Activated T-helper 1 cell treated with anti-CD3 and anti-CD28 coated beads, Interleukin-12 subunit alpha, Interleukin-12 subunit beta, Interleukin-2, Interleukin-4 antibody, amounts not matched to agents 30 ng/mL and 10 ng/mL and 1 ng/mL, durations not matched to agents 14 hours and 24 hours and 36 hours (primary cell): ENCODE measurements at regions not wholly inside any gene's neighbourhood (a gene's known extent, or its start where the extent isn't known, plus 50 kb on each side); places are given as distances from the start of the nearest gene placed in this dataset.

ENCODE experiments used
- DNase-seq: peaks from one replicate; pipeline ENCODE4 v3.0.0; 2021; ENCODE audit warnings: low spot score
- H3K27ac Mint-ChIP-seq: one replicate; pipeline ENCODE4 v1.8.0; 2021; ENCODE audit warnings: mild to moderate bottlenecking, mixed read lengths
- H3K27me3 Mint-ChIP-seq: one replicate; pipeline ENCODE4 v1.8.0; 2022; ENCODE audit warnings: mild to moderate bottlenecking, moderate library complexity, mixed read lengths; ENCODE audit not compliant: insufficient read depth
- H3K36me3 Mint-ChIP-seq: one replicate; pipeline ENCODE4 v1.8.0; 2021; ENCODE audit warnings: low read depth, mixed read lengths
- H3K4me1 Mint-ChIP-seq: one replicate; pipeline ENCODE4 v1.8.0; 2021; ENCODE audit warnings: low read depth, mixed read lengths
- H3K4me3 Mint-ChIP-seq: one replicate; pipeline ENCODE4 v1.8.0; 2021; ENCODE audit warnings: mild to moderate bottlenecking, moderate library complexity, mixed read lengths
- H3K9me3 Mint-ChIP-seq: one replicate; pipeline ENCODE4 v1.8.0; 2021; ENCODE audit warnings: mixed read lengths
- intact Hi-C: fragments of 100-400 bp; cut with micrococcal nuclease; formaldehyde crosslinking; loops from one replicate; pipeline ENCODE4 v1.15.1; 2024

- DNase-seq, result no peak
- no peak overlapping the region for H3K4me3 Mint-ChIP-seq
- intact Hi-C loops, result no loop called here
- H3K36me3 Mint-ChIP-seq, result no peaks in the 10 kb centered on the region
- no peaks in the 10 kb centered on the region for H3K9me3 Mint-ChIP-seq
- H3K4me1 Mint-ChIP-seq, result no peaks in the 10 kb centered on the region
- no peak overlapping the region for H3K27ac Mint-ChIP-seq
- H3K27me3 Mint-ChIP-seq, result no peaks in the 10 kb centered on the region
Measured at GRCh38 chr12:74292351-74293194, 245.1 kb upstream of the ATXN7L3B start.

DNA sequence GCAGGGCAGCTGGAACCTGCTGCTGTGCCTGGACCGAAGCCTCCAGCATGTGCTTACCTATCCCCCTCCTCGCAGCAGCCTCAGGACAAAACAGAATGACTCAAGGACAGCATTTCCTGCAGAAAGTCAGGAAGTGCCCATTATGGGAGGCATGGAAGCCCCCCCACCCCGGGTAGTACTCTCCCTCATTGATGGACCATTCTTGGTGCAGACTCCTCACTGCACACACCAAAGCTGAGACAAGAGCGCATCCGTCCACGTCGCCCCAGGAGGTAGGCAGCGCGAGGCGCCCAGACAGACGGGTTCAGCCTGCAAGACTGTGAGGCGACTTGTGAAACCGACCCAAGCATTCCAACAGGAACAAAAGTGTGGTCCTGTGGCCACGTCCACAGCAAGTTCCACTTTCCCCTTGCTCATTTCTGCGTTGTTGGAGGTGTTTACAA lies 243.9 kb upstream of the ATXN7L3B start:
- Mint-ChIP-seq H3K27ac (no peak overlapping the region), H3K36me3 (no peaks in the 10 kb centered on the region), H3K9me3 (no peaks in the 10 kb centered on the region), H3K4me1 (no peaks in the 10 kb centered on the region), H3K4me3 (no peak overlapping the region), H3K27me3 (no peaks in the 10 kb centered on the region)
- no peak for DNase-seq
- intact Hi-C loops, result no loop called here

DNA sequence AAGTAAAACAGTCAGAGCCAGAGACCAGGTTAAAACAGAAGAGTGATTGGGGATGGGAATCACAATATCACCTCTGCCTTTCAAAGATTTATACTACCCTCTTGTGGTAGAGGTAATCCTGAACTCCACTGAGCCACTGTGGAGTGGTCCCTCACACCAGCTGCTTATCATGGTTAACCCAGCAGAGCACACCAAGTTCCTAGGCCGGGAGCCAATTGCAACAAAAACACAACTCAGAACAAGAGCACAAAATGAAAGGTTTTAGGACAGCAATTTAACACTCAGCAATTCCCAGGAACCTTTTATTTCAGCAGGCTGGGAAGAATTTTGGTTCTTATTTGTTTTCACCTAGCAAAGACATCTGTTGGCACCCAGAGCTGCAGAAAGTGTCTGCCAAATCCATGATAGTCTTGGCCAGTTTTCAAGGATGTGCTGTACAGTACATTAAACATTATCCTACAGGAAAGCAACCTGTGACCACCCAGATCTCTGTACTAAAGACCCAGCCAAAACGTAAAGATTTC lies 220.5 kb upstream of the ATXN7L3B start:
- H3K4me3 Mint-ChIP-seq, result no peak overlapping the region
- no peaks in the 10 kb centered on the region for H3K36me3 Mint-ChIP-seq
- intact Hi-C loops, result no loop called here
- no peaks in the 10 kb centered on the region for H3K9me3 Mint-ChIP-seq
- H3K4me1 Mint-ChIP-seq, result no peaks in the 10 kb centered on the region
- no peak for DNase-seq
- H3K27me3 Mint-ChIP-seq, result no peaks in the 10 kb centered on the region
- H3K27ac Mint-ChIP-seq, result no peak overlapping the region

GRCh38 chr12:74317741-74318140 lies 219.9 kb upstream of the ATXN7L3B start:
- H3K36me3 Mint-ChIP-seq, result no peaks in the 10 kb centered on the region
- no peaks in the 10 kb centered on the region for H3K27me3 Mint-ChIP-seq
- H3K9me3 Mint-ChIP-seq, result no peaks in the 10 kb centered on the region
- no peak overlapping the region for H3K27ac Mint-ChIP-seq
- no peak overlapping the region for H3K4me3 Mint-ChIP-seq
- DNase-seq, result no peak
- intact Hi-C loops, result no loop called here
- no peaks in the 10 kb centered on the region for H3K4me1 Mint-ChIP-seq

DNA sequence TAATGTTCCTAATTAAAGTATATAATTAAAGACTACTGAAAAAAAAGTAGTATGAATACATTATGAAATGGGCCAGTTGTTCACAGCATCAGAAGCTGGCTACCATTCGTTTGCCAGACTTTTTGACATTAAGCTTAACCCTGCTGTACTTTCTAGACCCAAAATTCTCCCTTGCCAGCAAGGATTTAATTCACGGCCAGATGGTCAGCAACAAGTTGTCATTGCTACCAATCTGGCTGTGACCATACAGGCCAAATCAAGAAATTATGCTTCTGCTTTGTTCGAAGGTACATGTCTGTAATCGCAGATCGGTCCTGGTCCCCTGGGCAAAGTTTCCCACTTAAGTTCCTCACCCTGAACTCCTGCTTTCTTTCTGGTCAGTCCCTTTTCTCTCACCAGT lies 217.7 kb upstream of the ATXN7L3B start:
- no peaks in the 10 kb centered on the region for H3K27me3 Mint-ChIP-seq
- no peaks in the 10 kb centered on the region for H3K4me1 Mint-ChIP-seq
- H3K36me3 Mint-ChIP-seq, result no peaks in the 10 kb centered on the region
- no peak overlapping the region for H3K27ac Mint-ChIP-seq
- no peak for DNase-seq
- intact Hi-C loops, result no loop called here
- H3K4me3 Mint-ChIP-seq, result no peak overlapping the region
- no peaks in the 10 kb centered on the region for H3K9me3 Mint-ChIP-seq

DNA sequence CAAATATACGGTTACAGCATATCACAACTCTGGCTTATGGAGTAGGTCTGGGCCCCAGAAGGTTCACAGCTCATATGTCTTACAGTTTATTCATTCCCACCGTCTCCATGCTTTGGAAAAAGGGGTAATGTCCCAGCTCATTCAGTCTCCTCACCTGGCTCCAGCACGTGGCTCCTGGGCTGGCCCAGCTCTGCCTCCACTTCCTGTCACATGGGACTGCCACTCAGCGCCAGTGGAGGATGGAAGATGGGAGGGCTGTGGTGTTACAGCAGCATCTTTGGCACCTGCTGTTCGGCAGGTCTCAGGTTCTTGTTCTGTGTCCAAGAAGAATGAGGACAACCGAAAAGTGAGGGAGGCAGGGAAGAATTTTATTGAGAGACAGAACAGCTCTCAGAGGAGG lies 216.3 kb upstream of the ATXN7L3B start:
- Mint-ChIP-seq H3K36me3 (no peaks in the 10 kb centered on the region), H3K9me3 (no peaks in the 10 kb centered on the region), H3K4me3 (no peak overlapping the region), H3K27ac (no peak overlapping the region), H3K27me3 (no peaks in the 10 kb centered on the region), H3K4me1 (no peaks in the 10 kb centered on the region)
- intact Hi-C loops, result no loop called here
- no peak for DNase-seq

GRCh38 chr12:74322792-74323191 lies 214.8 kb upstream of the ATXN7L3B start:
- H3K4me1 Mint-ChIP-seq, result no peaks in the 10 kb centered on the region
- H3K36me3 Mint-ChIP-seq, result no peaks in the 10 kb centered on the region
- intact Hi-C loops, result no loop called here
- H3K27ac Mint-ChIP-seq, result no peak overlapping the region
- no peaks in the 10 kb centered on the region for H3K9me3 Mint-ChIP-seq
- H3K27me3 Mint-ChIP-seq, result no peaks in the 10 kb centered on the region
- no peak overlapping the region for H3K4me3 Mint-ChIP-seq
- no peak for DNase-seq

- no peak overlapping the region for H3K4me3 Mint-ChIP-seq
- DNase-seq, result no peak
- H3K27me3 Mint-ChIP-seq, result no peaks in the 10 kb centered on the region
- intact Hi-C loops, result no loop called here
- no peak overlapping the region for H3K27ac Mint-ChIP-seq
- no peaks in the 10 kb centered on the region for H3K36me3 Mint-ChIP-seq
- no peaks in the 10 kb centered on the region for H3K4me1 Mint-ChIP-seq
- no peaks in the 10 kb centered on the region for H3K9me3 Mint-ChIP-seq
Measured at GRCh38 chr12:74328623-74329022, 209.0 kb upstream of the ATXN7L3B start.

GRCh38 chr12:74334780-74335179 lies 202.9 kb upstream of the ATXN7L3B start:
- no peaks in the 10 kb centered on the region for H3K36me3 Mint-ChIP-seq
- no peaks in the 10 kb centered on the region for H3K4me1 Mint-ChIP-seq
- no peaks in the 10 kb centered on the region for H3K9me3 Mint-ChIP-seq
- H3K4me3 Mint-ChIP-seq, result no peak overlapping the region
- no peaks in the 10 kb centered on the region for H3K27me3 Mint-ChIP-seq
- DNase-seq, result no peak
- no peak overlapping the region for H3K27ac Mint-ChIP-seq
- intact Hi-C loops, result no loop called here

- intact Hi-C loops, result no loop called here
- Mint-ChIP-seq H3K4me3 (no peak overlapping the region), H3K9me3 (no peaks in the 10 kb centered on the region), H3K4me1 (no peaks in the 10 kb centered on the region), H3K36me3 (no peaks in the 10 kb centered on the region), H3K27me3 (no peaks in the 10 kb centered on the region), H3K27ac (no peak overlapping the region)
- no peak for DNase-seq
Measured at GRCh38 chr12:74337951-74338350, 199.7 kb upstream of the ATXN7L3B start.

DNA sequence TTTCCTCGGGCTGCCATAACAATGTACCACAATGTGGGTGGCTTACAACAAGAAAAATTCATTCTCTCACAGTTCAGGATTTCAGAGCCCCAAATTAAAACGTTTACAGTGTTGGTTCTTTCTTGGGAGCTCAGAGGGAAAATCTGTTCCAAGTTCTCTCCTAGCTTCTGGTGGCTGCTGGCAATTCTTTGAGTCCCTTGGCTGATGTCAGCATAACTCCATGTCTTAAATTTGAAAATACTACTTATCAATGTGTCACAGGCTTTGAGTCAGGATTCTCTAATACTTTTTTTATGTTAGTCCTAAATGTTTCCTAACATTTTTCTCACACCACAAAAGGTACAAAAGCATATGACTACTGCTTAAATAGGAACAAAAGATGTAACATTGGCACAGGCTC lies 198.4 kb upstream of the ATXN7L3B start:
- no peak for DNase-seq
- intact Hi-C loops, result no loop called here
- no peak overlapping the region for H3K27ac Mint-ChIP-seq
- no peaks in the 10 kb centered on the region for H3K4me1 Mint-ChIP-seq
- H3K9me3 Mint-ChIP-seq, result no peaks in the 10 kb centered on the region
- no peaks in the 10 kb centered on the region for H3K36me3 Mint-ChIP-seq
- H3K4me3 Mint-ChIP-seq, result no peak overlapping the region
- H3K27me3 Mint-ChIP-seq, result no peaks in the 10 kb centered on the region

- Mint-ChIP-seq H3K27ac (no peak overlapping the region), H3K36me3 (no peaks in the 10 kb centered on the region), H3K4me1 (no peaks in the 10 kb centered on the region), H3K27me3 (no peaks in the 10 kb centered on the region), H3K4me3 (no peak overlapping the region), H3K9me3 (no peaks in the 10 kb centered on the region)
- DNase-seq, result no peak
- intact Hi-C loops, result no loop called here
Measured at GRCh38 chr12:74349925-74350324, 187.7 kb upstream of the ATXN7L3B start.

GRCh38 chr12:74365178-74365964 lies 172.3 kb upstream of the ATXN7L3B start:
- Mint-ChIP-seq H3K9me3 (no peaks in the 10 kb centered on the region), H3K27ac (no peak overlapping the region), H3K4me3 (no peak overlapping the region), H3K36me3 (no peaks in the 10 kb centered on the region), H3K27me3 (no peaks in the 10 kb centered on the region), H3K4me1 (no peaks in the 10 kb centered on the region)
- no peak for DNase-seq
- intact Hi-C loops, result no loop called here
